ENCODE measurements at regions not wholly inside any gene's neighbourhood (a gene's known extent, or its start where the extent isn't known, plus 50 kb on each side); places are given as distances from the start of the nearest gene placed in this dataset.

GRCh38 chr13:106028911-106029310 lies 506.6 kb downstream of the EFNB2 start:
- no peak overlapping the region for H3K4me3 Mint-ChIP-seq
- no peak overlapping the region for H3K27ac Mint-ChIP-seq
- H3K27me3 Mint-ChIP-seq = peaks cover 1% of the 10 kb centered on the region
- peaks cover 10% of the 10 kb centered on the region for H3K9me3 Mint-ChIP-seq (ENCODE audit: low read depth)
- no peaks in the 10 kb centered on the region for H3K36me3 Mint-ChIP-seq
- H3K4me1 Mint-ChIP-seq (ENCODE audit: low read depth) = no peaks in the 10 kb centered on the region

GRCh38 chr13:106011600-106011999 lies 523.9 kb downstream of the EFNB2 start:
- Mint-ChIP-seq H3K27me3 (no peaks in the 10 kb centered on the region), H3K4me1 (ENCODE audit: low read depth) (no peaks in the 10 kb centered on the region), H3K9me3 (ENCODE audit: low read depth) (peaks cover 4% of the 10 kb centered on the region), H3K36me3 (no peaks in the 10 kb centered on the region), H3K4me3 (no peak overlapping the region), H3K27ac (no peak overlapping the region)

- no peak overlapping the region for H3K4me3 Mint-ChIP-seq
- no peak overlapping the region for H3K27ac Mint-ChIP-seq
- H3K36me3 Mint-ChIP-seq = no peaks in the 10 kb centered on the region
- no peaks in the 10 kb centered on the region for H3K4me1 Mint-ChIP-seq (ENCODE audit: low read depth)
- no peaks in the 10 kb centered on the region for H3K27me3 Mint-ChIP-seq
- peaks cover 4% of the 10 kb centered on the region for H3K9me3 Mint-ChIP-seq (ENCODE audit: low read depth)
Measured at GRCh38 chr13:106010836-106011235, 524.6 kb downstream of the EFNB2 start.

- H3K27me3 Mint-ChIP-seq = no peaks in the 10 kb centered on the region
- H3K4me3 Mint-ChIP-seq = no peak overlapping the region
- no peaks in the 10 kb centered on the region for H3K36me3 Mint-ChIP-seq
- H3K9me3 Mint-ChIP-seq (ENCODE audit: low read depth) = peaks cover 4% of the 10 kb centered on the region
- H3K27ac Mint-ChIP-seq = no peak overlapping the region
- no peaks in the 10 kb centered on the region for H3K4me1 Mint-ChIP-seq (ENCODE audit: low read depth)
Measured at GRCh38 chr13:106008540-106008939, 526.9 kb downstream of the EFNB2 start.

GRCh38 chr13:106007156-106007555 lies 528.3 kb downstream of the EFNB2 start:
- Mint-ChIP-seq H3K27me3 (no peaks in the 10 kb centered on the region), H3K4me3 (no peak overlapping the region), H3K4me1 (ENCODE audit: low read depth) (no peaks in the 10 kb centered on the region), H3K36me3 (no peaks in the 10 kb centered on the region), H3K9me3 (ENCODE audit: low read depth) (no peaks in the 10 kb centered on the region), H3K27ac (no peak overlapping the region)

- H3K27me3 Mint-ChIP-seq = peaks cover 1% of the 10 kb centered on the region
- H3K4me1 Mint-ChIP-seq (ENCODE audit: low read depth) = no peaks in the 10 kb centered on the region
- H3K9me3 Mint-ChIP-seq (ENCODE audit: low read depth) = no peaks in the 10 kb centered on the region
- no peak overlapping the region for H3K27ac Mint-ChIP-seq
- H3K4me3 Mint-ChIP-seq = no peak overlapping the region
- no peaks in the 10 kb centered on the region for H3K36me3 Mint-ChIP-seq
Measured at GRCh38 chr13:106003651-106004050, 531.8 kb downstream of the EFNB2 start.

GRCh38 chr13:106001443-106001842 lies 534.0 kb downstream of the EFNB2 start:
- no peaks in the 10 kb centered on the region for H3K9me3 Mint-ChIP-seq (ENCODE audit: low read depth)
- peaks cover 1% of the 10 kb centered on the region for H3K27me3 Mint-ChIP-seq
- no peak overlapping the region for H3K4me3 Mint-ChIP-seq
- H3K4me1 Mint-ChIP-seq (ENCODE audit: low read depth) = no peaks in the 10 kb centered on the region
- H3K36me3 Mint-ChIP-seq = no peaks in the 10 kb centered on the region
- no peak overlapping the region for H3K27ac Mint-ChIP-seq

- Mint-ChIP-seq H3K27me3 (peaks cover 3% of the 10 kb centered on the region), H3K36me3 (no peaks in the 10 kb centered on the region), H3K9me3 (ENCODE audit: low read depth) (no peaks in the 10 kb centered on the region), H3K27ac (no peak overlapping the region), H3K4me3 (no peak overlapping the region), H3K4me1 (ENCODE audit: low read depth) (no peaks in the 10 kb centered on the region)
Measured at GRCh38 chr13:105997581-105998550, 537.6 kb downstream of the EFNB2 start.

- no peak overlapping the region for H3K4me3 Mint-ChIP-seq
- peaks cover 3% of the 10 kb centered on the region for H3K27me3 Mint-ChIP-seq
- H3K27ac Mint-ChIP-seq = no peak overlapping the region
- no peaks in the 10 kb centered on the region for H3K4me1 Mint-ChIP-seq (ENCODE audit: low read depth)
- H3K9me3 Mint-ChIP-seq (ENCODE audit: low read depth) = no peaks in the 10 kb centered on the region
- no peaks in the 10 kb centered on the region for H3K36me3 Mint-ChIP-seq
Measured at GRCh38 chr13:105996391-105997025, 539.0 kb downstream of the EFNB2 start.

GRCh38 chr13:105994340-105994739 lies 541.1 kb downstream of the EFNB2 start:
- no peaks in the 10 kb centered on the region for H3K4me1 Mint-ChIP-seq (ENCODE audit: low read depth)
- no peaks in the 10 kb centered on the region for H3K9me3 Mint-ChIP-seq (ENCODE audit: low read depth)
- no peak overlapping the region for H3K27ac Mint-ChIP-seq
- H3K36me3 Mint-ChIP-seq = no peaks in the 10 kb centered on the region
- no peak overlapping the region for H3K4me3 Mint-ChIP-seq
- peaks cover 2% of the 10 kb centered on the region for H3K27me3 Mint-ChIP-seq

GRCh38 chr13:105991622-105992277 lies 543.7 kb downstream of the EFNB2 start:
- peaks cover 2% of the 10 kb centered on the region for H3K27me3 Mint-ChIP-seq
- no peaks in the 10 kb centered on the region for H3K9me3 Mint-ChIP-seq (ENCODE audit: low read depth)
- H3K27ac Mint-ChIP-seq = no peak overlapping the region
- no peaks in the 10 kb centered on the region for H3K36me3 Mint-ChIP-seq
- no peaks in the 10 kb centered on the region for H3K4me1 Mint-ChIP-seq (ENCODE audit: low read depth)
- no peak overlapping the region for H3K4me3 Mint-ChIP-seq

- H3K9me3 Mint-ChIP-seq (ENCODE audit: low read depth) = no peaks in the 10 kb centered on the region
- no peak overlapping the region for H3K4me3 Mint-ChIP-seq
- peaks cover 2% of the 10 kb centered on the region for H3K27me3 Mint-ChIP-seq
- no peak overlapping the region for H3K27ac Mint-ChIP-seq
- H3K36me3 Mint-ChIP-seq = no peaks in the 10 kb centered on the region
- no peaks in the 10 kb centered on the region for H3K4me1 Mint-ChIP-seq (ENCODE audit: low read depth)
Measured at GRCh38 chr13:105991131-105991530, 544.3 kb downstream of the EFNB2 start.

GRCh38 chr13:105990256-105990958 lies 545.1 kb downstream of the EFNB2 start:
- Mint-ChIP-seq H3K27me3 (peaks cover 2% of the 10 kb centered on the region), H3K27ac (no peak overlapping the region), H3K4me3 (no peak overlapping the region), H3K4me1 (ENCODE audit: low read depth) (no peaks in the 10 kb centered on the region), H3K9me3 (ENCODE audit: low read depth) (no peaks in the 10 kb centered on the region), H3K36me3 (no peaks in the 10 kb centered on the region)

- H3K27ac Mint-ChIP-seq = no peak overlapping the region
- no peaks in the 10 kb centered on the region for H3K9me3 Mint-ChIP-seq (ENCODE audit: low read depth)
- H3K4me3 Mint-ChIP-seq = no peak overlapping the region
- no peaks in the 10 kb centered on the region for H3K27me3 Mint-ChIP-seq
- H3K4me1 Mint-ChIP-seq (ENCODE audit: low read depth) = no peaks in the 10 kb centered on the region
- no peaks in the 10 kb centered on the region for H3K36me3 Mint-ChIP-seq
Measured at GRCh38 chr13:105984646-105985045, 550.8 kb downstream of the EFNB2 start.

- Mint-ChIP-seq H3K9me3 (ENCODE audit: low read depth) (no peaks in the 10 kb centered on the region), H3K36me3 (no peaks in the 10 kb centered on the region), H3K4me1 (ENCODE audit: low read depth) (no peaks in the 10 kb centered on the region), H3K27ac (no peak overlapping the region), H3K27me3 (no peaks in the 10 kb centered on the region), H3K4me3 (no peak overlapping the region)
Measured at GRCh38 chr13:105984236-105984635, 551.2 kb downstream of the EFNB2 start.
